ENCODE measurements at regions not wholly inside any gene's neighbourhood (a gene's known extent, or its start where the extent isn't known, plus 50 kb on each side); places are given as distances from the start of the nearest gene placed in this dataset.
A peak's percentile ranks its signal among the peaks of the same experiment; 100 is the strongest.

DNA sequence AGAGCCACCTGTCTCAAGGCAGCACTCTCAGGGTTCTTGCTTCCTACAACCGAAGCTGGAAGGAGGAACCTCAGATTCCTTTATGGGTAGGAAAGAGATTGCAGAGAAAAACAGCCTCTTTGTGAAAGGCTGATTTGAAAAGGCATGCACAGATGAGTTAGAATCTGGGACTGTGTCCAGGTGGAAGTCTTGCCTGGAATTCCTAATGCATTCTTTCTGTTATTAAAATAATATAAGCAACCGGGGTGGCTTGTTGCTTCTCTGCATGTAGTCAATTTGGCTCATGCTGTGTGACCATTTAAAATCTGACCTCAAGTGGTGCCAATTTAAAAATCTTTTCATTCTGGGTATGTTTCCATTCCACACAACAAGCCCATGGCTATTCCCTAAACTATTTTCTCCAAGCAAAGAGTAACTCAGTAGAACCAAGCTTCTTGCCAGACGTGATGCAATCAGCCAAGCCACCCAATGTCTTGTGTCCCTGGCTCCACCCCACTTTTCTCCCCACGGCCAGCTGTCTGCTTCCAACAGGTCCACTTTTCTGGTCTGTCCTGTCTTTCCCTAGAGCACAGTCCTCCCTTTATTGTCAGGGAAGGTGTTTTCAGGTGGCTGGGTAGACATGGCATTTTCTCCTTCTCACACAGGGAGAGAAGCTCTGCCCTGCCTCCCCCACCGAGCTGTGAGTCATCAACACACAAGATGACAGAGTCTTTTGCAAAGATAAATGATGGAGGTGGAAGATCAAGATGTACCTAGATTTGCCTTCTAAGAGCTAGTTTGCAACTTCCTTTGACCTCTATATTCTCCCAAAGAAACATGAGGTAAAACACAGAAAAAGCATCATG lies 394.3 kb downstream of the FOXO1 start:
- peak; percentile 77 for DNase-seq

DNA sequence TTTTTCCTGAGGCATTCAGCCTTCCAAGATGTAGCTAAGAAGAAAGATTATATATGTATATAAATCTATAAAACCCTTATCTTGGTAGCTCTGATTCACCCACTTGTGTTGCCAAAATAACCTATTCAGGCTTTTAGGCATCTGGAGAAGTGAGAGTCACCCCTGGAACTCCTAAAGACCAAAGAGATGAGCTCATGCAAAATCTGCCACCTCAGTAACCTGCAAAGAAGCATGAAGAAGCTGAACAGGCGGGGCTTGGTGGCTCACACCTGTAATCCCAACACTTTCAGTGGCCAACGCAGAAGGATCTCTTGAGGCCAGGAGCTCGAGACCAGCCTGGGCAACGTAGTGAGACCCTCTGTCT lies 393.7 kb downstream of the FOXO1 start:
- peak; percentile 50 for DNase-seq

DNA sequence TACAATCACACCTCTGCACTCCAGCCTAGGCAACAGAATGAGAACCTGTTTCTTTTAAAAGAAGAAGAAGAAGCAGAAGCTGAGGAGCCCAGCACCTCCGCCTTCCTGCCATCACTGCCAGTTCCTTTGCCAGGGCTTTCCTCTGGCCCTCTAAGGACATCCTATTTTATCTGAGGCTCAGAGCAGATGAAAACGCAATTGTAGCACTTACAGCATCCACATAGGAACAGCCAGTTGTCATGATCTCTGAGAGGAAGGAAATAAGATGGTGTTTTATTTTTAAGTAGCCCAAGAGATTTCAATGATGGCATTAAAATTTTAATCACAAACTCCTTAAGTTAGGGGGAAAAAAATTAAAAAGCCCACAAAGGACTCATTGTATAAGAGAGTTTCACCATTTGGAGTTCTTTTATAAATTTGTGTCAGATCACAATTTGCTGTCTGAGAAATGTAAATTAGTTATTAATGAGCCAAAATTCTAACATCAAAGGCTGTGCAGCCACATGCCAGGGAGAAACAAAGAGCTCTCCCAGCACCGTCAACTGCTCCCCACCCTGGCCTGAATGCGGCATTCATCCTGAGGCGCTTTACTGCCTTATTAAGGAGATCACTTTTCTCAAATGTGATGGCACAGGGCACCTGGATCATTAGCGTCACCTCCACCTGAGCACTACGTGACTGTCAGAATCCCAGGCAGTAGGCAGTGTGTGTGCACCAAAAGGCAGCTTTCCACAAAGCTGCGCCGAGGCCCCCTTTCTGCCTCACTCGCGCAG lies 393.0 kb downstream of the FOXO1 start:
- DNase-seq, result no peak

DNA sequence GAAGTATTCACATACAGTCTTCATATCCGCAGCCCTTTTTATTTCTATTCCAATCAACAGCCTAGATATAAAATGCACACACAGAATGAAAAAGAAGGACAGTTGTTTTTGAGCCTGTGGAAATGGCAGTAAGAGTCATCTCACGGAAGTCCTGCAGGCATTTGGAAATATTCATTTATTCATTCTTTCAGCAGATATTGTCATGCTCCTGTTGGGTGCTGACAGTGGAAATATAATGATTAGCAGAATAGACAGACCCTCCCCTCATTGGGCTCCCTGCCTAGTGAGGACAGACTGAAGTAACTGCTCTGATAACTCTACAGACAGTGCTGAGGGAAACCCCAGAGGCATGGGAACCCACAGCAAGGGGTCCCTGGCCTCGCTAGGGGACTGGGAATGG lies 392.3 kb downstream of the FOXO1 start:
- no peak for DNase-seq

DNA sequence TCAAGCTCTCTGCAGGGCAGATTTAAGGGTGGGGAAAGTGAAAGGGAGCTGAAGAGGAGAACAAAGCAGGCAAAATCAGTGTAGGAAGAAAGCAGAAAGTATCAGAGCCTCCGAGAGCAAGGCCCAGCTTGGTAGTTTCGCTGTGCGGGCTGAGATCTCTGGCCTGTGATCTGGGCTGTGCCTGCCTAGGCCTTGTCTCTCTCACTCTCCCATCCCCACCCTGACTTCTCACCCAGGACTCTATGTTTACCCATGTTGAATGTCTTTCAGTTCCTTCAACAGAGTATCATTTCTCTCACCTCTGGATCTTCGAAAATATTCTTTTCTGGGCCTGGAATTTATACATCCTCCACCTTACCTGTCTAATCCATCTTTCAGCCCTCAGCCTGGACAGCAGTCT lies 391.3 kb downstream of the FOXO1 start:
- DNase-seq, result no peak

DNA sequence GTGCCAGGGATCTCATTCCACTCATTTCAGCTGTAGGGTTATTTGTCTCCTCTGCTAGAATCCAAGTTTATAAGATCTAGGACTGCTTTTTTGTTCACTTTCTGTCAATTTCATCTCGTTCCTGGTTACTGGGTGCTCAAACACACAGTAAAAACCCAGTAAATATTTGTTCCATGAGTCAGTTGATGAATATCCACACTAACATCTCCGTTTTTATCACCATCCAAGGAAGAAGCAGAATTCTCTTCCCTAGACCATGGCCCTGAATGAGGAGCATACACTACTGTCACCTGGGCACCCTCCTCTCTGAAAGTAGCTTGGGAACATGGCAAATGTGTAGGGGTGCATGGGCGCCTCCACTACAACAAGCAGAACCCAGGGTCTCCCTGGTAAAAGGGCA lies 390.8 kb downstream of the FOXO1 start:
- DNase-seq, result peak; percentile 7

DNA sequence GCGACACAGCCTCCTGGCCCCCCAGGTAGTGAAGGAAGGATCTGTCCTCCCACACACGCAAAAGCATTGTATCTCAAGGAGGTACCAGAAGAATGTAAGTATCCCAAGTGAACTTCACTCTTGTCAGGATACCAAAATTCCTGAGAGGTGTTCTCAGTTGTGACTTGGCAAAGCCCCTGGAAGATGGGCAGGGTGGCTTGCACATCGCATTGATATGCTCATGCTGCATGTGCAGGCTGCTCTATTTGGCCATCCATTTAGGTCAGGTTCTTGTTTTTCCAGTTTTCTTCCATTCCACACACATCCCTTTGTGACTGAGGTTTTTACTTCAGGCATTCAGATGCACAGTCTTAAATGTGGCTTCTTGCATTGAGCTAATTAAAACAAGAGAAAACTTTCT lies 382.8 kb downstream of the FOXO1 start:
- no peak for DNase-seq

DNA sequence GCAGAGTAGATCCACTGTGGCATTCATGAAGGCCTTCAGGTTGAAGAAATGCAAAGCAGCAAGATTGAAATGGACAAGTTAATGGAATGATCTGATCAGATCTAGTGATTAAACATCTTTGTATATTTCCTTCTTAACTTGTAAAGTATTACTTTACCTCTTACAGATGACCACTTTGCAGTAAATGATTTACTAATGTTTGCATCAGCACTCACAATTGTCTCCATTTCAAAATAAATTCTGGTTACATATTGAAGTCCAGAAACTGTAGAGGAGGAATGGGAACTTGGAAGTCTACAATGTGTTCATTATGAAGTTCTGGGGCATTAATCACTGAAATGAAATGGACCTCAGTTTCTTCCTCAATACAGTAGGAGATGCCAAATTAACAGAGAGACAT lies 380.8 kb downstream of the FOXO1 start:
- no peak for DNase-seq

DNA sequence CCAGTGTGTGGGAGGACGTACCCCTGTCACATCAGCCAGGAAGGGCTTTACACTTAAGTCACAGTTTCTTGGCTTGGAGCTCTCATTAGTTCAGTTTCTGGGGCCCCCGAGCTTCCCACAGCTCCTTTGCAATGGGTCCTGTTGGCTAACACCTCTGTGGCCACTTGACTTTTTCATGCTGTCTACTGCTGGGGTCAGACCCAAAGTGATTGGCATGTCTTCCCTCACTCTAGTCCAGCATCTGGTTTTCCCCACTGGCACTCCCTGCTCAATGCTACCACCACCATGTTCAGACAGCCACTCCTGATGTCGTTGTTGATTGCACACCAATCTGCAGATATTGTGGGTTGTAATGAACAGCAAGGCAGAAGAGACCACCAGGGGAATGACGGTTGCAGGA lies 379.0 kb downstream of the FOXO1 start:
- no peak for DNase-seq

DNA sequence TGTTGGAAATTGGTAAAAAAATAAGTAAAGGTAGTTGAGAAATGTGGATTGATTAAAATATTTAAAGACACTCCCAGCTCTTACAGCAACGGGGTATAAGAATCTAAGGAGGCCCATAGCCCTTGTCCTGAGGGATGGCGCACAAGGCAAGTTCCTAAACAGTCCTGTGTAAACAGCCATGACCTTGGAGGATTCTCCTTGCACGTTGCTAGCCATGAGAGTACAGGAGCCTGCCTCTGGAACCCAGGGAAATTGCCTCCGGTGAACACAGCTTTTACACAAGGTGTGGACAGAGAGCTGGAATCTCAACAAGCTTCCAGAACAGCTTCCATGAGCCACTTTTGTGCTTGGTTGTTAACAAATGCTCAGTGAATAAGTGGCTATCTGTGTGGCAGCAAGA lies 378.2 kb downstream of the FOXO1 start:
- DNase-seq, result no peak

DNA sequence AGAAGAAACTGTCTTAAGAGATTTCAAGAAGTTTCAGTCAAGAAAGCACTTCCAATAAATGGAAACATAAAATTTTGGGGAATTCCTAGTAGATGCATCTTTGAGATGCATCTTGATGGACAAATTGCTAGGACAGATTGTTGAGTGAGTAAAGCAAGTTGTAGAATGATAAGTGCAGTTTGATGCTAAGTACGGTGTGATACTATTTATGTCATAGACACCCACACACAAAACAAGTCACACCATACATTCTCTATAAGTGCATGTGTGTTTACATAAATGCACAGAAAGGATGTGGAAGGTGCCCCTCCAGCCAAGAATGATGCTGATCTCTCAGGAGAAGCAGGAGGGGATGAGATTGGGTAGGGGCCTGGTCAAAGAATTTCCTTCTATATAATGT lies 375.7 kb downstream of the FOXO1 start:
- DNase-seq, result no peak

DNA sequence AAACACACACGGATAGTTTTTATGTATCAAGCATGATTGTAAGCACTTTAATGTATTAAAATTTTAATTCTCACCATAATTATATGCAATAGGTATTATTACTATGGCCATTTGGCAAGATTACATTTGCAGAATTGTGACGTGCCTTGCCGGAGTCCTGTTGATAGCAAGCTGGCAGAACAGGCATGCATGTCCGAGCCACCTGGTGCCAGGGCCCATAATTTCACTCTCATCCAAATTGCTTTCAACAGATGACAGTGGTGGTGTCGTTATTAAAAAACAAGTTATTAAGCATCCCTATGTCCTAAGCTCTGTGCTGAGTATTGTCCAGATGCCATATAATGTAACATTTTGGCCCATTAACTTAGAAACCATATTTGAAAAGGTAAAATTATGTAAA lies 374.3 kb downstream of the FOXO1 start:
- DNase-seq, result no peak

DNA sequence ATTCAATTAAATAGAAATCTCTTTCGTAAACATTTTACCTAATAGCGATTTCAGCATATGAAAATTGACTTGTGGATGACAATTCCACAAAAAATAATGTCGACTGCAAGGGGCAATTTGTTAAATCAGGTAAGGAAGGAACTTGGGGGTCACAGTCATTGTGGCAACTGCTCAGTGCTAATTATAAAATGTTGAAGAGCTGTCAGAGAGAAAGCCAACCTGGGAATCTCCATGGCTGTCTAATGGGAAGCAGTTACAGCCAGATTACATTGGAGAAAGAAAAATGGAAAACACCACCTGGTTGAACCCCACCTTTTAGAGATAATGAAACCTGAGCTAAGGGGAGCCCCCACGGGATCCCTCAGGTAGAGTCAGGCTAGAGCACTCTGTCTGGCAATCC lies 373.9 kb downstream of the FOXO1 start:
- DNase-seq, result no peak

DNA sequence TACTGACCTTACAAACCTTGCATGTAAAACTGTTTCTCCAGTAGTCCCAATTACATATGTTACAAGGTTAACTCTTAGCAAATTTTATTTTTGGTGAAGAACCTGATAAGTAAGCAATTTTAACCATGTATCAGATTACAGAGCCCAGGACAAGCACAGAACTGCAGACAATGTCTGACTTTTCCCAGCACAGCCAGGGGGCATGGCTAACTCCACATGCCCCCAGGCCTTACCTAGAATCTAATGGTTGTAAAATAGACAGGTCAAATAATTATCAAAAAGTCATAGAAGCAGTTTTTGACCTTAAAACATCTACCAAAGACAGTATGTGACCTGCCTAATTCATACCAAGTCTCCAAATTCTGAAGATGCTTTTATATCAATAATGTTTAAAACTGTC lies 364.1 kb downstream of the FOXO1 start:
- DNase-seq, result no peak

DNA sequence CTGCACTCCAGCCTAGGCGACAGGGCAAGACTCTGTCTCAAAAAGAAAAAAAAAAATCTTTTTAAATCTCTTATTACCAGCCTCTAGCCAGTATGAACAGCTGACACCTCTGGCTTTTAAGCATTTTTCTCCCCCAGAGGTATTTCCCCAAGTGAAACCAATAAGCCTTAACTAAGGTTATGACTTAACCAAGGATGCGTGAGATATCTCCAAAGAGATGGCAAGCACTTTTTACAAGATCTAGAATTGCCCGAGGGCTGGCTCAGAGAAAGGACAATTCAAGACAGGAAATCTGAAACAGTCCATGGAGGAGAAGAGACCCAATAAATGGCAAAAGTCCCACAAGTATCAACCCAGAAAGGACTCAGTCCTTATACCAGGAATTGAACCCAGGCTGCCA lies 362.1 kb downstream of the FOXO1 start:
- no peak for DNase-seq

DNA sequence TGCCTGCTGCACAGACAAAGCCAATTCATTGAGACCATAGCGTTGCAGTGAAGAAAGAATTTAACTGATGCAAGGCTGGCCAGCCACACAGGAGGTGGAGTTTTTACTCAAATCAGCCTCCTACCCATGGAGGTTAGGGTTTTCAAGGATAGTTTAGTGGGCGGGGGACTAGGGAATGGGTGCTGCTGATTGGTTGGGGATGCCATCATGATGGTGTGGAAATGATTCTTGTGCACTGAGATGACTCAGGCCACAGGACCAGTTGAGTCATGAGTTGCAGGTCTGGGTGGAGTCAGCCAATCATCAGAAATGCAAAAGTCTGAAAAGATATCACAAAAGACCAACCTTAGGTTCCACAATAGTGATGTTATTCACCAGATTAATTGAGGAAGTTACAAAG lies 359.6 kb downstream of the FOXO1 start:
- no peak for DNase-seq

DNA sequence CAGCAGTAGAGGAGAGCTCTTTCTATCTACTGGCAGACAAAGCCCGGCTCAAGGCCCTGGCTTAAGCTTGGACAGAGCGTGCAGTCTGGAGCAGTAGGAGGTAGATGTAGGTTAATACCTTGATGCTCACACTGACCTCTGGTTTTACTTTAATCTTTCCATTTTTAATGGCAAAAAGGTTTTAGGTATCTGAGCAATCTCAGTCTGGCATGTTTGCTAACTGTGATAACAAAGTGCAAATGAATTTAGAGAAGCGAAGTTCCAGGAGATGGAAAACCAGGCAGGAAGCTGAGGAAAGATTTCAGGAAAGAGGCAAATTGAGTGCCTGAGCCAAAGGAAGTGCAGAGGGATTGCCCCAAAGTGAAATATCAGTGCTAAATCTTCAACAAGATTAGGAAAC lies 356.6 kb downstream of the FOXO1 start:
- no peak for DNase-seq

DNA sequence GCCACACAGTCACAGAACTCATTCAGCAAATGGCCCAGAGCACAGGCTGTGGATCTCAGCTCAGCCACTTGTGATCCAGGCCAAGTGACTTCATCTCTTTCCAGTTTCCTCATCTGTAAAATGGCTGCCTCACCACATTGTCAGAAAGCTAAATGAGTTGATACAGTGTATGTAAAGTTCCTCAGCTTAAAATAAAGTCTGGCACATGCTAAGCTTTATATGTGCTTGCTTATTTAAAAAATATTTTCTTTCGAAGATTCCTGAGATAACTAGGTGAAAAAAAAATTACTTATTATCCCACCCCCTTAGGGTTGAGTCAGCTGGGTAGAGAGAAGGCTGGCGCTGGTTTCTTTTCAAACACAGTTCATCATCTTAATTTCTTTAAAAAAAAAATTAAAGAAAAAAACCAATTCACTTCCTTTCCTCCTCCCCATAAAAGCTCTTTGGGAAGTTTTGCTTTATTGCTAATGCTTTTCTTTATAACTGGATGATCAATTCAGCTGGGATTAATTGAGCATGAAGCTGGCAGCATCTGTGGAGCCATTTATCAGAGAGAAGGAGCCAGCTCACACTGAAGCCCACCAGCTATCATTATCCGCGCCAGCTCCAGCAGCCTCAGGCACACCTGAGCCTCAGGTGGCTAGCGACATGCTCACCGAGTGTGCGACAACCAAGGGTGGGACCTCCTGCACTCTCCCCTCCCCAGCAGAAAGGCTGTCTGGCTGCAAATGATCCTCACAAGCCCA lies 354.9 kb downstream of the FOXO1 start:
- DNase-seq, result no peak

DNA sequence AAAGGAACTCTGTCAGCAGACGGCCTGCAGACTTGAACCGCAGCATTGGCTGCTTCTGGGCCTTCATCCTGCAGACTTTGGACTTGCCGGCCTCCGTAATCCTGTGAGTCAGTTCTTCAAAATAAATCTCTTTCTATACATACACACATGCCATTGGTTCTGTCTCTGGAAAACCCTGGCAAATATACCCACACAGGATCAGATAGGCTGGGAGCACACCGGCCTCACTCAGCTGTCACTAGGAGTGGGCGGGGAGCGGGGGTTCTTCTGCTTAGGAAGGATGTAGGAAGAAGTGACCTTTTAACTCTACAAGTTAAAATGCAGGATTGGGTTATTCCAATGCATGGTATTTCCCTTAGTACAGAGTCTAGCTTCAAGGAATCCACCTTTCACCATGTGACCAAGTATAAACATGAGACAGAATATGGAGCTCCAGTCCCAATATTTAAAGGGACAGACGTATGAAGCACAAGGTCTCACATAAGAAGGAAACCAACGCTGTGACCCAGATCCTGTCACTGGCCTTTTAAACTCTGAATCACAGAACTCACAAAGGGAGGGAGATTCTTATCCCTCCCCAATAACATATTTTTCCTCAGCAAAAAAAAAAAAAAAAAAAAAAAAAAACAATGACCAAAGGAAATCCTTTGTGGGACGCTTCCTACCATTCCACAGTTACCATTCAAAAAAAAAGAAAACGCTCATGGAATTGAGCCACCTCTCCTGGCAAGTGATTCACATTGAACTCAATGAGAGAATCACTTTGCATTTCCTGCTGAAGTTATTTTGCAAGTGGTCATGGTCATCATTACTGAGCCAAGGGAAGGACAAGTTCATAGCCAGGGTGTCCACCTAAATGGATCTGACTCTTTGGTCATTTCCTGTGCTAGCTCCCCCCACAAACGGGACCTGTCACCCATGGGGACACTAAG lies 352.9 kb downstream of the FOXO1 start:
- DNase-seq, result no peak

DNA sequence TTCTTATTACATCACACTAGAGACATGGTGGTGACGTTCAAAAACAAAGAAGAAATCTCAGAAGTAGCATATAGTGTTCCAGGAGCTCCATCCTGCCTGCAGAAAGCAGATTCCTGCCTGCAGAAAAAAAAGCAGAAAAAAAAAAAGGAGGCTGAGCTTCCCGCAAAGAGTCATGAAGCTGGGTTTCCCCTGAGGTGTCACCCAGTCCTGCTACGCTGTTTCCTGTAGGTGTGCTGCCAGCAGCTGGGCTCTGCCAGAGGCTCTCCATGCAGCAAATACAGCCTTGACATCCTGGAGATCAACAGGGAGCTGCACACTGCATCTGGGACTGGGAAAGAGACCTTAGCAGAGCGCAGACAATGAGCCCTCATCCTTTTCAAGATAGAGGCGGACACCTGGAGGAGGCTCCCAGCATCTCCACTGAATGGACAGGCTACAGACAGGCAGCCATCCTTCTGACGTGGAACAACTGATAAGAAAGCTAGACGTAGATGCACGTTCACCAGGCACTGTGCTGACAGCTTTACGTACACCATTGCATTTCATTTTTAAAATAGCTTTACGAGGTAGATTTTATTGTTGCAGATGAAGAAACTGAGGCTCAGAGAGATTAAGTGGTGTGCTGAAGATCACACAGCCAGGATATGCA lies 350.9 kb downstream of the FOXO1 start:
- DNase-seq, result no peak

DNA sequence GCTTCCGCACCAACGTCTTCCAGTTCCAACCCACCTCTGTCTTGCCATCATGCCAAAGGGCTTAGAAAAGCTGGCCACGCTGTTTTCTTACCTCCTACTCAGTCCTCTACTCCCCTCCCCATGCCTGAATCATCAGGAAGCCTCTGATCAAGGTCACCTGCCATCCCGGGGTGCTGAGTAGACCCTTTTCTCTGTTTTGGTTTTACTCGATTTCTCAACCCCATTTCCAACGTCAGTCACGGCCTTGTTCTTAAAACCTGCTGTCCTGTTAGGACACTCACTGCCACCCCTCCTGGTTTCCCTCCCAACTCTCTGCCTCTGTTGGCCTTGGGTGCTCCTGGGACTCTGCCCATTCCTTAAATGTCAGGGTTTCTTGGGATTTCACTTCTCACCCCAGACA lies 350.1 kb downstream of the FOXO1 start:
- DNase-seq, result no peak

DNA sequence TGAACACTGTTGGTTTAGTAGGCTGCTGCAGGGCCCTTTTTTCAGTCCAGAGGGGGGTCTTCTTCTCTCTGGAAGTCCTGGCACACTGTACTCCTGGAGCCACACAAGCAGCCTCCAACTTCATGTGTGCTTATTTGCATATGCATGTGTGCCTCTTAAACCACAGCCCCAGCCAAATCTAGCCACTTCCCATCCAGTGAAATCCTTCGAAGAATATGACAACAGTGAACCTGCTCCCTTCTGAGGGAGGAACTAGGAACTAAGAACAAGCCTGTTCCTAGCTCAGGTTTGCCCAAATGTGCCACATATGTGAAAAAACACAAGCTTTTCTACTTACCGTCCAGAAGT lies 348.5 kb downstream of the FOXO1 start:
- DNase-seq, result no peak

Data from fibroblast of skin of right biceps (primary cell).